ENCODE measurements at regions not wholly inside any gene's neighbourhood (a gene's known extent, or its start where the extent isn't known, plus 50 kb on each side); places are given as distances from the start of the nearest gene placed in this dataset.
A peak's percentile ranks its signal among the peaks of the same experiment; 100 is the strongest.

DNA sequence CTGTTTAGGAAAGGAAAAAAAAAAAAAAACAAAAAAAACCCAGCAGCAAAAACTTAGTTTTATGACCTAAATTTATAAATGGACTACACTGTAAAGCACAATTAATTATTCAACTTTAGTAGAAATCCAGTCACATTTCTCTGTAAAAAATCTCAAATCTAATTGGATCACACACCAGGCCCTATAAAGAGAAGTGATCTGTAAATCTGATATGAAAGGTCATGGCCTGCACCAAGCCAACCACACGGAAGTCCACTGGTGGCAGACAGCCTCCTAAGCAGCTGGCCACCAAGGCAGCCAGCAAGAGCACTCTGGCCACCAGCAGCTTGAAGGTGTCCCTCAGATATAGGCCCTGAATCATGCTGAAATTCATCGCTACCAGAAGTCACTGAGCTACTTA, 131.6 kb downstream of the HFE start:
- ATAC-seq (ENCODE audit: low FRiP score): no peak
- TF ChIP-seq, protein P1, sequence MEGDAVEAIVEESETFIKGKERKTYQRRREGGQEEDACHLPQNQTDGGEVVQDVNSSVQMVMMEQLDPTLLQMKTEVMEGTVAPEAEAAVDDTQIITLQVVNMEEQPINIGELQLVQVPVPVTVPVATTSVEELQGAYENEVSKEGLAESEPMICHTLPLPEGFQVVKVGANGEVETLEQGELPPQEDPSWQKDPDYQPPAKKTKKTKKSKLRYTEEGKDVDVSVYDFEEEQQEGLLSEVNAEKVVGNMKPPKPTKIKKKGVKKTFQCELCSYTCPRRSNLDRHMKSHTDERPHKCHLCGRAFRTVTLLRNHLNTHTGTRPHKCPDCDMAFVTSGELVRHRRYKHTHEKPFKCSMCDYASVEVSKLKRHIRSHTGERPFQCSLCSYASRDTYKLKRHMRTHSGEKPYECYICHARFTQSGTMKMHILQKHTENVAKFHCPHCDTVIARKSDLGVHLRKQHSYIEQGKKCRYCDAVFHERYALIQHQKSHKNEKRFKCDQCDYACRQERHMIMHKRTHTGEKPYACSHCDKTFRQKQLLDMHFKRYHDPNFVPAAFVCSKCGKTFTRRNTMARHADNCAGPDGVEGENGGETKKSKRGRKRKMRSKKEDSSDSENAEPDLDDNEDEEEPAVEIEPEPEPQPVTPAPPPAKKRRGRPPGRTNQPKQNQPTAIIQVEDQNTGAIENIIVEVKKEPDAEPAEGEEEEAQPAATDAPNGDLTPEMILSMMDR (IDR thresholded peaks at IDR 0.05): no peak
- DNase-seq (ENCODE audit: low spot score): no peak

DNA sequence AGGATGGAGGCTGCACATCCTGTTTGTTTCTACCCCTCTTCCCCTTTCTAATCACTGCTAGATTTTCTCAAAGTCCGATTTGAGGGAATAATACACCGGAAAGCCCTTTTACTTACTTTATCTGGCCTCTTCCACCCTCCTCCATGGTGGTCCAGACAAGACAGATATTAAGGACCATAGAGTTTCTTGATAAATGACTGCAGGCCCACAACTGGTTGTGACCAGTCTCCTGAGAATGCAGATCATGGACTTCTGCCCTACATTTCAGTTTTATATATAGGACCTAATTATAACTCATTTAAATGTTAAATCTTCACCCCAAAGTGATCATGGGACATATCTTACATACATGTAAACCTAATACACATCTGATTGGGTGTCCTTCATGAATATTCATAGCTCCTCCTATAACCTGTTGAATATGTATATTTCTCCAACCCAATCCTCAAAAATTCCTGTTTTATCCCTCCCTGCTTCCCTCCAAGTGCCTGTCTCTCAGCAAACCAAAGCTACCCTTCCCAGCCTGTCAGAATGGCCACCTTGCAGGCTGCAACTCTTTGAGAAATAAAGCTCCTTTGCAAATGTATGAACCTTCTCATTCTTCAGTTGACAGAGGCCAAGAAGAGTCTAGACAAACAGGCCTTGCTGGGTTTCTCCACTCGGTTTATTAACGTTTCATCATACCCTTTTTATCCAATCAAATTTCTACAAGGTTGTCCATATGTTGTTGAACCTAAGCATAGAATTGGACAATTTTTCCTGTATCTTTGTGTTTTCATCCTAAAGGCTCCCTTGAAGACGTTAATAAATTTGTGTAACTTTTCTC, 133.1 kb downstream of the HFE start:
- ATAC-seq (ENCODE audit: low FRiP score) (no peak), DNase-seq (ENCODE audit: low spot score) (no peak)
- TF ChIP-seq, protein P1 (IDR thresholded peaks at IDR 0.05): no peak

DNA sequence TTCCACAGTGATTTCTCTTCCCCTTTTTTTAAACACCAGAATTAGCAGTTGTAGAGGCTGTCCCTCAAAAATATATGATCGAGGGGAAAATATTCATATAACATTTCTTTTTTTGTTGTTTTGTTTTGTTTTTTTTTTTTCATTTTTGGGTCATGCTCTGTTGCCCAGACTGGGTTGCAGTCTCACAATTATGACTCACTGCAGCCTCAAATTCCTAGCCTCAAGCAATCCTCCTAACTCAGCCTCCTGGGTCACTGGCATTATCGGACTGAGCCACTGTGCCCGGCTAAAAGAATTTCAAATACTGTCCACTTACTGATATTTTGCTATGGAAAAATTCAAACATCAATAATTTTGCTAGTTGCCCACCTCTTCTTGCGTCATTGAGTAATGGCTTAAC, 134.0 kb downstream of the HFE start:
- ATAC-seq (ENCODE audit: low FRiP score) (no peak), DNase-seq (ENCODE audit: low spot score) (no peak)
- TF ChIP-seq, protein P1 (IDR thresholded peaks at IDR 0.05): no peak

DNA sequence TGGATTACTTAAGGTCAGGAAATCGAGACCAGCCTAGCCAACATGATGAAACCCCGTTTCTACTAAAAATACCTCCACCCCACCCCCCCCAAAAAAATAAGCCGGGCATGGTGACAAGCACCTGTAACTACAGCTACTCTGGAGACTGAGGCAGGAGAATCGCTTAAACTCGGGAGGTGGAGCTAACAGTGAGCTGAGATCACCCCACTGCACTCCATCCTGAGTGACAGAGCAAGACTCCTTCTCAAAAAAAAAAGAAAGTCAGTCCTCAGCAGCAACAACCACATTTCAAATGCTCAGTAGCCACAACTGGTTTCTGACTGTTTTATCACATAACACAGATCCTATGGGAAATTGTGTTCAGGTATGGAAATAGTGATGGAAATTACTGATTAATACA, 135.3 kb downstream of the HFE start:
- ATAC-seq (ENCODE audit: low FRiP score) (no peak), DNase-seq (ENCODE audit: low spot score) (no peak)
- TF ChIP-seq, protein P1 (IDR thresholded peaks at IDR 0.05): no peak

DNA sequence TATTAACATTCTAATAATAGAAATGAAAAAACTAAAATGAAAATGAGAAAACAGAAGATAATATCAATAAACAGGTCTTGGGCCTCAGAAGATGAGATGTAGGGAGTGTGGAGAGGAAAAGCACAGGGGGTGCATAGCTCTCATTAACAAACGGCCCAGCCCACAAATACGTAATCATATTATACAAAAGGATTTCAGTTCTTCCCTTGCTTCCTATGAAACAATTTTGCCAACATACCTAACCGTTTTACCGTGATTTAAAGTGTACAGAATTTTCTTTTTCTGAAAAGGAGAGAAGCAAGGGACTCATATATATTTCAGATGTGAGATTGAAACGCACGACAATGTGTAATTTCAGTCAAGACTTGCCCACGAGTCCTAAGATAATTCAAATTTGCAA, 136.0 kb downstream of the HFE start:
- ATAC-seq (ENCODE audit: low FRiP score): no peak
- no peak for DNase-seq (ENCODE audit: low spot score)
- TF ChIP-seq, protein P1 (IDR thresholded peaks at IDR 0.05): no peak

DNA sequence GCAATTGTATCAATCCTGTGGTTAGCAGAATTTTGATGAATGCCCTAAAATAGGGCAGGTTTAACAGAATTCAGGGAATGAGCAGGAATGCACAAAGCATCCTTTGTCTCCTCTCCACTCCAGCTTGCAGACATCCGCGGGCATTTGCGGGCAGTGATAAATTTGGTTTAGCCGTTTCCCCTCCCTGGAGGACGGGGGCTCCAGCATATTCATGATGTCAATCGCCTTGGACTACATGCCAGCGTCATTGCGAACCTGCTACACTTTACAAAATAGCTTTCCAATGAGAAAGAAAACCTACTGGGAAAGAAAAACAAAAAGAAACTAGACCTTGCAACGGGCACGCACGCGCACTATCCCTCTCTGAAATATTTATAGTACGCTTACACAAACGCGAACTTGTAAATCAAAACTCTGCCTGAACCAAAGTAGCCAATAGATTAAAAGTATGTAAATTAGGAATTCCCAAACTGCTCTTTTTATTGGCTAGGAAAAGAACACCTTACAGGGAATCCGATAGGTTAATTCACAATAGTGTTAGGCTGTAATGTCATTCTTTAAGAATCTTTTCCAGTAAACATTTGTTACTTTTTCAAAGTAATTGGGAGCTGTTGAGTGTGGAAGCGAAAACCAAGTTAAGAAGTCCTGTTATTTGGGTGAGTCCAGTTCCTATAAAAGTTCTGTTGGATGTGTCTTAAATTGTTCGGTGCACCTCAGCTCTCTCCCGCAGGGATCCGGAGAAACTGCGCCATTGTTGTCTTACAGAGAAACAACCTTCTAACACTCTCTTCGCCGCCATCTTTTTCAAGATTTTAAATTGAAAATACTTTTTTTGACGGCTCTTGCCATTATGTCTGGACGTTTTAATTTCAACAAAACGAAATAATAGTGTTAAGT, 136.7 kb downstream of the HFE start:
- ATAC-seq (ENCODE audit: low FRiP score) (peak; percentile 84), DNase-seq (ENCODE audit: low spot score) (no peak)
- TF ChIP-seq, protein P1 (IDR thresholded peaks at IDR 0.05): no peak

All from omental fat pad (tissue), 3 donors.